GM08714 (cell line): ENCODE measurements at regions not wholly inside any gene's neighbourhood (a gene's known extent, or its start where the extent isn't known, plus 50 kb on each side); places are given as distances from the start of the nearest gene placed in this dataset.

Experiments
- H3K4me3 ChIP-seq: fragments of 200-500 bp; sonication (Bioruptor generic); 2 replicates; pipeline ENCODE4 v1.5.1; 2014; ENCODE audit warnings: mild to moderate bottlenecking, low read length, inconsistent platforms
- ZNF274 ChIP-seq: IDR thresholded peaks from 2 replicates; pipeline ENCODE4 v1.6.1; 2012; ENCODE audit warnings: mild to moderate bottlenecking, low read depth, low read length

DNA sequence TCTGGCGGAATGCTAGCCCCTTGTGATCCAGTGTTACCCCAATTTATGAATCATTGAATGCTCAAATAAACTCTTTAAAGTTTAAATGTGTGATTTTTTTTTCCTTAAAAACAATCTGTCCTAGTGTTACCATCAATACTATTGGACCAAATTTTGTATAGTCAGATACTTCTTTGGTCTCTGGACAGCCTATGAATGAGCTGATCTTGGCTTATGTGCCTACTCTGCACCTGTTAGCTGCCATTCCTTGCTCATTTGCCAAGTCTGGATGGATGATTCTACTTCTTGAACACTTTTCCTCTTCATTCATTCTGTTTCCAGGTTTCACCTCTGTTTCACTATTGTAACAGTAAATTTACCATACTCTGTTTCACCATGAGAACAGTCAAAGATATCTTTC is 226.5 kb upstream of the ZBED5 start:
- no peak for TF ChIP-seq ZNF274
- H3K4me3 ChIP-seq = no peak overlapping the region

DNA sequence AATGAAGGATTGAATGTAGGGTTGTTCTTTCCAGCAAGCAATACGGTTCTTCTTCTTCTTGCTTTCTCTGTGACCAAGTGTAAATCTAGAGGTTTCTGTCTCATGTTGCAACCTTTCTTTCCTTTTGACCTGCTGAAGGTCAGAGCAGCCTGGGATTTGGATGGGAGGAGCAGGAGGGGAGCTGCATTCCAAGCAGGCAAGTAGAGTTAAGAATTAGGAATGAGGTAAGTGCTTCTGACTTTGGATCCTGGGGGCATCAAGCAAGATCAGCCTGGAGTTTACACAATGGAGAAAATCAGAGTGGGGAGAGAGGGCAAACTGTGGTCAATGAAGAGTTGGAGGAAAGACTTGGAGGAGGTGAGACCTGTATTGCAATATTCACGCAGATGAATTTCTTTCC is 225.6 kb upstream of the ZBED5 start:
- no peak overlapping the region for H3K4me3 ChIP-seq
- TF ChIP-seq ZNF274 = no peak

DNA sequence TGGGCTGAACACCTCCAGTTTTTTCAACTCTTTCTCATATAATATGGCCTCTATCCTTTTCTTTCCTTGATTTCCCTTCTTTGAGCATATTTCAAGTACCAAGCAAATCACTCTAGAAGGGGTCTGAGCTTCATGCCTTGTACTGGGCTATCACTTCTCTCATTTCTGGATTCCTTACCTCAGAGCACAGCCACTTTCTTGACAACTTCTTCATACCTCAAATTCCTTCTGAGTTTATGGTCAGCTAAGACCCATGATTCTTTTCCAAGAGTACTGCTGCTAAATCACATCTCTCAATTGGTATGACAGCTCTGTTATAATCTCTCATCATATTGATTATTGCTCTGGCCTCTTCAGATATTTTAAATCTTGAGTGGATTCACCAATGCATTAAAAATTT is 224.8 kb upstream of the ZBED5 start:
- no peak for TF ChIP-seq ZNF274
- no peak overlapping the region for H3K4me3 ChIP-seq

DNA sequence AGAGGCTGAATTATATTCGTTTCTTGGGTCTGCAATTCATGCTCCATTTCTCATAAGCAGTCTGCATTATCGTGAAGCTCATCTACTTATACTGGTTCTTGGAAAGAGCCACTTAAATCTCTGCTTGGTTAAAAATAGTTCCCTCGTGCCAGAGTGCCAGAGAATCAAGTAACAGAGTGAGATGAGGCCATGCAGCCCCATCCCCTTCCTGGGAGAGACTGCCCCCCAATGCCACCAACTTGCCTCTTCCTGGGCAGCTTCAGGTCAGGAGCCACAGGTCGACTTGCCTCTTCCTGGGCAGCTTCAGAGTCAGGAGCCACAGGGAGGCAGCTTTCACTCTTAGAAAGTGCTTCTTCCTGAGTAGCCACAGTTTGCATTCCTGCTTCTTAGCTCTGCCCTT is 223.9 kb upstream of the ZBED5 start:
- no peak overlapping the region for H3K4me3 ChIP-seq
- TF ChIP-seq ZNF274 = no peak

DNA sequence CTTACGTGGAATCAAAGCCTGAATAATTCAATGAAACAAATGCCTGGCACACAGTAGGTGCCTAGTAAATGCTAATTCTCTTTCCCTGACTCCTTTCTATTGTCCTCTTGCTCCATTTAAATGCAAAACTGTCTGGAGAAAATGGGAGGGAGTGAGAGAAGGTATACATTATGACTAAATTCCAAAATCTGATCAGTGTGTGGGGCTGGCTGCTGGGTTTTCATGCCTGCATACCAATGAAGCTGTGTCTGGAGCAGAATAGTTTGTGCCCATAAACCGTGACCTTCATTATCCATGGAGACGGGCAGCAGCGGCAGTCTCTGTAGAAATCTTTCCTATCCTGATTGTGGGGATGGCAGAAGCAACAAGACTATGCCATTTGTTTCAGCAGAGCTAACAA is 223.4 kb upstream of the ZBED5 start:
- H3K4me3 ChIP-seq = no peak overlapping the region
- no peak for TF ChIP-seq ZNF274

DNA sequence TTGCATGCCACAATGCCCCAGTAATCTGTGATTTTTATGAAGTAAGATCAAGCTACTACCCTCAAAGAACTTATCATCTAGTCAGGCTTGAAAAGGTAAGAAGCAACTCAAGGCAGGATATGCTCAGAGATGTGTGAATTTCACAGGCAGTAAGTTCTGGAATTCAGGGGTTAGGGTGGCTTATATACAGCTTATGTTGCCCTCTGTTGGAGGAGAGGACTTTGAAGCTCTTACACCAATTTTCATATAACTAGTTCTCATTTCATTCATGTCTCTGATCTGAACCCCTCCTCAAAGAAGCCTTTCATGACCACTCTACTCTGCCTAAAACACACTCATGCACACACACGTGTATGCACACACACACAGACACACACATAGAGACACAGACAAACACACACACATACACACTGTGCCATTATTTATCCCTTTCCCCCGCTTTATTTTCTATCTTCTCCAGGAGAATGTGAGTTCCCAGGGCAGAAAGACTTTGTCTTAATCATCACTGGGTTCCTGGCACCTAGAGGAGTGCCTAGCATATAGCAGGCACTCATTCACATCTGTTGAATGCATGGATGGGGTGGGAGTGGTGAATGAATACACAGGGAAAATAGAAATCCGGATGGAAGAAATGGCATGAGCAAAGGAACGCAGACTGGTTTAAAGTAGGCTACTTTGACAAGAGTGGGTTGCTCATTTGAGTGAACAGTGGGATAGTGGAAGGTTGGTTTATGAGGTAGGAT is 220.7 kb upstream of the ZBED5 start:
- TF ChIP-seq ZNF274 = no peak
- no peak overlapping the region for H3K4me3 ChIP-seq

- TF ChIP-seq ZNF274 = no peak
- H3K4me3 ChIP-seq = no peak overlapping the region
These were observed 220.0 kb upstream of the ZBED5 start for GRCh38 chr11:11077898-11078297.

DNA sequence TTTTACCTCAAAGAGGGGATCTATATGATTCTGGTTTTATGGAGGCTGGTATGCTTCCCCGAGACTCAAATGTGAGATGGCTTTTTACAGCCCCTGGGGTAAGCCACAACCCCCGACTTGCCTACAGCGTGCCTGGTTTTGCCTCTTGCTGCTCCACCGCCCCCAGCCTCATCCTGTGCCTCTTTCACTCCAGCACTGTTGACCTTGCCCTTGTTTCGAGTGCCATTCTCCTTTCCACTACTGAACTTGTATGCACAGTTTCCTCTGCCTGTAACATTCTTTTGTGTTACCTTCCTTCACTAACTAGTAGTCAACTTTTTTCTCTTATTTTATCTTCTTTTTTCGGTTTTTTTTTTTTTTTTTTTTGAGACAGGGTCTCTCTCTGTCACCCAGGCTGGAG is 219.0 kb upstream of the ZBED5 start:
- no peak overlapping the region for H3K4me3 ChIP-seq
- TF ChIP-seq ZNF274 = no peak

DNA sequence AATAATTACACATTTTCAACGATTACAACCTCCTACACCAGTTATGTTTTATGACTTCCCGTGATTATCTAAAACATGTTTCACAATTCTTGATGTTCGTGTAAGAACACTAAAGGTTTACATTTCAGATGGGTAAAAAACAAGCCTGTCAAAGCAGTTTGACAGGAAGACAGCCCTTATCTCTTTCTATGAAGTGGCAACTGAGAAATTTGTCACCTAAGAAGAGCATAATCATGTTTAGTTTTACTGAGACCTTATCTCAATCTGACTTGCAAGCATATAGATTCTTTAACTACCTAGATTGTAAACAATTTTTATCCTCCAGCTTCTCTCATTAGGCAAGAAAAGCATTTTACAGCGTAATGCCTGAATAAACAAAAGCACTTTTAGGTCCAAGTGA is 218.4 kb upstream of the ZBED5 start:
- no peak for TF ChIP-seq ZNF274
- no peak overlapping the region for H3K4me3 ChIP-seq

DNA sequence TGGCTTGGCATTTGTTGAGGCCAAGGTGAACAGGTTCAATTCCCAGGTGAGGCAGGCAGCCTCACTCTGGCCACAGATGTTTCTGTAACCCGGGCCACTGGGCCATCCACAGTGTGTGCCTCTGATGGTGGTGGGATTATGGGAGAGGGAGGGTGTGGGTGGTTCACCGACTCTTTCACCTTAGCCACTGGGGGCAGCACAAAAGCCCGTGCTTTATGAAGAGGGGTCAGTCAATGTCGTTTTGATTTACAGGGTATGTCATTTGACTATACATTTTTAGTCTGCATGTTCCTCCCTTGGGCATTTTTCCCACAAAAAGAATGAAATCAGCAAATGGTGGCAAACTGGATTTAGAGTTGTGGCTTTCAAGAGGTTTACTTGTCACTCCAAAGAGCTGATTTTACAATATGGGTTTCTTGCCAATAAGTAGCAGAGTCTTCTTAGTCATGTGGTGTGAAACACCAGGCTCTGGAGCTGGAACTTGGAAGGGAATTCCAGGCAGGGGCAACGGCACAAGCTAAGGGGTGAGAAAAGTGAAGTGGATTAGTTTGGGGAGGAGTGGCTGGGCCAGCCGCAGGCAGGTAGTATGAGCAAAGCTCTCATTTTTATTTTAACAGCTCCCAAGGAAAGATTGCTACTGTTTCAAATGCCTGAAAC is 217.8 kb upstream of the ZBED5 start:
- TF ChIP-seq ZNF274 = no peak
- H3K4me3 ChIP-seq = no peak overlapping the region

GRCh38 chr11:11074686-11075335 is 217.0 kb upstream of the ZBED5 start:
- no peak overlapping the region for H3K4me3 ChIP-seq
- TF ChIP-seq ZNF274 = no peak

DNA sequence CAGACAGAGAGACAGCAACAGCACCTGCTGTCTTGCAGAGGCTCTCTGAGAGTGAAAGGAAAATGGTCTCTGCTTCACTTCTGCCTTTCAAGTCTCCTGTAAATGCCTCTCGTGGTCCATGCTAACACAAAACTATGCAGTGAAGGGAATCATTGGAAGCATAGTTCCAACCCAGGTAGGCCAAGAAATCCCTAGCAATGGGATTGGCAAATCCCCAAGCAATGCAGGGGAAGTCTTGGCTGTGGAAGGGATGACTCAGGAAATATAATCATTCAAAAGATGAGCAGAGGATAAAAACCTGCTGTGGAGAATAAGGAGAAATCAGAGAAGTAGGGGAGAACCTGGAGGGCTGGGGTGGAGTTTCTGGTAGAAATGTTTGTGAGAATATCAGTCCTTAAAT is 216.1 kb upstream of the ZBED5 start:
- no peak overlapping the region for H3K4me3 ChIP-seq
- TF ChIP-seq ZNF274 = no peak

DNA sequence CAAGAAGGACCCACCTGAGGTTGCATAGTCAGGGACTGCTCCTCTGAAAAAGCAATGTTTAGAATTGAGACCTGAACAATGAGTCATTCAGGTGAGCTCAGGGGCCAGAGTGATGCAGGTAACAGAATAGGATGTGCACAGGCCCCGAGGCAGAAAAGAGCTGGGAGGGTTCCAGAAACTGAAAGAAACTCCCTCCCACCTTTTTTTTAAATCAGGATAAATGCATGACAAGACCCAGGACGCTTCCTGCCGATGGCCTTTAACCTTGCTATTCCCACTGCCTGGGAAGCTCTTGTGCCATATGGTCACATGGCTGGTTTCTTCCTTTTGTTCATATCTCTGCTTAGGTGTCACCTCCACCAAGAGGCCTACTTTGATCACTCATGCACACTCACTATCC is 214.2 kb upstream of the ZBED5 start:
- no peak overlapping the region for H3K4me3 ChIP-seq

GRCh38 chr11:11071486-11071885 is 213.6 kb upstream of the ZBED5 start:
- no peak for TF ChIP-seq ZNF274
- H3K4me3 ChIP-seq = no peak overlapping the region

More for the DNA sequence above, 214.2 kb upstream of the ZBED5 start:
- TF ChIP-seq ZNF274 = no peak

- H3K4me3 ChIP-seq = no peak overlapping the region
These were observed 213.1 kb upstream of the ZBED5 start for GRCh38 chr11:11070976-11071375.

More at GRCh38 chr11:11070976-11071375, 213.1 kb upstream of the ZBED5 start:
- no peak for TF ChIP-seq ZNF274
